Fibroblast of the aortic adventitia (primary cell): ENCODE measurements at regions not wholly inside any gene's neighbourhood (a gene's known extent, or its start where the extent isn't known, plus 50 kb on each side); places are given as distances from the start of the nearest gene placed in this dataset.
"Not testable (repeated sequence)": the region's sequence is repeated elsewhere in the genome, so short reads cannot be mapped to it uniquely, and the experiment has no call there.

Experiments
- DNase-seq: peaks from one replicate; pipeline ENCODE4 v3.0.0-alpha.2; 2010; ENCODE audit warnings: low read depth
- H3K4me3 ChIP-seq: 2 replicates; pipeline ENCODE4 v1.5.1; 2011; ENCODE audit warnings: low read depth, mild to moderate bottlenecking, control low read depth, low read length, moderate library complexity
- TF ChIP-seq, protein P1 (sequence below): IDR thresholded peaks from 2 replicates; pipeline ENCODE4 v1.5.1; 2011; ENCODE audit warnings: mild to moderate bottlenecking, low read length, control low read depth, inconsistent platforms; ENCODE audit not compliant: insufficient read depth

DNA sequence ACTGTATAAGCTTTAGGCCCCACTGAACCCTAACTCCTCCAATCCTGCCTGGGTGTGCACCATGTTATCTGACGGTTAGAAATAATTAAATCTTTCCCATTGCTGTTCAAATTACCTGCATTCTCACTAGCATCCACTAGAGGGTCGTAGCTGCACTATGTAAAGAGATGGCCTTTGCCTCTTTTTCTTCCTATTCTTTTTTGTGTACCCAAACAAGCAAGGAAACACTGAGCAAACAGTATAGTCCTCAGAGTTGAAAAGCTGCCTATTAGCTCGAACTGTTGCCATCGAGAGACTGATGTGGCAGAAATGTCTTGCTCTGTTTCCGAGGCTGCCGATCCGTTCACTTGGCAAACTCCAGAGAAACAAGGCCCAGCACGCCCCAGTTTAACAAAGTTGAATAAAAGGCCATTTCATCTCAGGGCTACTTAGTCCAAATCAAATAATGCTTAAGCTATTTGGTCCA, 163.8 kb upstream of the TRPM3 start:
- H3K4me3 ChIP-seq: no peak overlapping the region
- TF ChIP-seq, protein P1, sequence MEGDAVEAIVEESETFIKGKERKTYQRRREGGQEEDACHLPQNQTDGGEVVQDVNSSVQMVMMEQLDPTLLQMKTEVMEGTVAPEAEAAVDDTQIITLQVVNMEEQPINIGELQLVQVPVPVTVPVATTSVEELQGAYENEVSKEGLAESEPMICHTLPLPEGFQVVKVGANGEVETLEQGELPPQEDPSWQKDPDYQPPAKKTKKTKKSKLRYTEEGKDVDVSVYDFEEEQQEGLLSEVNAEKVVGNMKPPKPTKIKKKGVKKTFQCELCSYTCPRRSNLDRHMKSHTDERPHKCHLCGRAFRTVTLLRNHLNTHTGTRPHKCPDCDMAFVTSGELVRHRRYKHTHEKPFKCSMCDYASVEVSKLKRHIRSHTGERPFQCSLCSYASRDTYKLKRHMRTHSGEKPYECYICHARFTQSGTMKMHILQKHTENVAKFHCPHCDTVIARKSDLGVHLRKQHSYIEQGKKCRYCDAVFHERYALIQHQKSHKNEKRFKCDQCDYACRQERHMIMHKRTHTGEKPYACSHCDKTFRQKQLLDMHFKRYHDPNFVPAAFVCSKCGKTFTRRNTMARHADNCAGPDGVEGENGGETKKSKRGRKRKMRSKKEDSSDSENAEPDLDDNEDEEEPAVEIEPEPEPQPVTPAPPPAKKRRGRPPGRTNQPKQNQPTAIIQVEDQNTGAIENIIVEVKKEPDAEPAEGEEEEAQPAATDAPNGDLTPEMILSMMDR: peak; percentile 87
- DNase-seq: peak; percentile 77

DNA sequence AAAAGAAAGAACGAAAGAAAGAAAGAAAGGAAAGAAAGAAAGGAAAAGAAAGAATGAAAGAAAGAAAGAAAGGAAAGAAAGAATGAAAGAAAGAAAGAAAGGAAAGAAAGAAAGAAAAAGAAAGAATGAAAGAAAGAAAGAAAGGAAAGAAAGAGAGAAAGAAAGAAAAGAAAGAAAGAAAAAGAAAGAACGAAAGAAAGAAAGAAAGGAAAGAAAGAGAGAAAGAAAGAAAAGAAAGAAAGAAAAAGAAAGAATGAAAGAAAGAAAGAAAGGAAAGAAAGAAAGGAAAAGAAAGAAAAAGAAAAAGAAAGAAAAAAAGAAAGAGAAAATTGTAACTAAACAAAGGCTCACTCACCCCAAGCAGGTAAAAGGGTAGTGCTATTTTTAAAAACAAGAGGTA, 160.7 kb upstream of the TRPM3 start:
- not testable (repeated sequence) for DNase-seq, H3K4me3 ChIP-seq

DNA sequence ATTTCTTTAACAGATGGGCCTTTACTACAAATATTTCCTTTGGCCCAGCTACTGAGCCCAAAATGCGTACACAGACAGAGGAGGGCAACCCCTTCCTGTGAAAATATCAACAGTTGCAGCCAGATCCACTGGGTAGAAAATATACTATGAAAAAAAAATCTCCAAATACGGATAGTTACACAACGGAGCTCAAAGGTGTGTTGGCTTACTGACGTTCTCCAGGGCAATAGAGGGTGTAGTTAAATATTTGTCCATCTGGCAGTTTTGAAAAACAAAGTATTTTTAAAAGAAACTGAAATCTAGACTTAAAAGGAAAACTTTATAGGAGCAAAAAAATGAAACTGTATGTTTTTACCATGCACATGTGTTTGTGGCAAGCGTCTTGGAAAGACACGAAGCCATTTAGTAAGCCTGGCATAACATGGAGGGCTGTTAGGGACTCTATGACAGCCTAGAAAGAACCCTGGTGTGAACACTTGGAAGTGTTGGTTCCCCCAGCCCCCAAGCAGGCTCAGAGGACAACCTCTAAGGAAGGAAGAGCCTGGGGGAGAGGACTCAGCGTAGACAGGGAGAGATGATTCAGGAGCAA, 157.8 kb upstream of the TRPM3 start:
- no peak overlapping the region for H3K4me3 ChIP-seq
- DNase-seq: no peak
- TF ChIP-seq, protein P1: no peak

DNA sequence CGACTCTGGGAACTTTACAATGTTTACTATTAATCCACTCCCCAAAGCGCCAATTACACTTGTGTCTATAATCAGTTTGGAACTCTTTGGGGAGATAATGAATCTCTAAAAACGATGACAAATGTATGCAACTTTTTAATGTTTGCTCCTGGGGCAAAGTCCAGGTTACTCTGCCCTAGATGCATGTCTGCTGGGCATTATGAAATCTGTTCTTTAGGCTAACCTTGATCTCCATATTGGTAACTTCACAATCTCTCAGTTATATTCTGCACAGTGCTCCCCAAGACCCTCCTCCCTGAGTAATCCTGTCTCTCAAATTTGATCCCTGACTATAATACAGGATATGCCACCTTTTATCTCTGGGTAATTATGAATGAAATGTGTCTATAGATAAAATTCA, 152.2 kb upstream of the TRPM3 start:
- TF ChIP-seq, protein P1: no peak
- no peak for DNase-seq
- H3K4me3 ChIP-seq: no peak overlapping the region

DNA sequence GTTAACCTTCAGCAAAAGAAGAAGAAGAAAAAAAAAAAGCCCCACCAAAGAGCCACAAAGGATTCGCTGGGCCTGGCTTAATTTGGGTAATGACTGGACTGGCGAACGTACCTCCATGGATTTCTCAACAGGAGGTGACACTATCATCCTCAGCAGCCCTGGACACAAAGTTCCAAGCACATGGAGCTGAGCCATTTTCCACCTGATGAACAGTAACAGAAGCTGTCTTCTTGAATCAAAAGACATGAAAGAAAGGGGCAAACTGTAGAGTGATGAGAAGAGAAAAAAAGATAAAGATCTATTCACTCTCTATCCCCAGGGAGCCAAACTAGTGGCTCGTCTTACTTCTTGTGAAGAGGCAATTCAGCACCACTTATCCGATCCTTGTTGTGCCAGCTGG, 150.2 kb upstream of the TRPM3 start:
- TF ChIP-seq, protein P1: no peak

DNA sequence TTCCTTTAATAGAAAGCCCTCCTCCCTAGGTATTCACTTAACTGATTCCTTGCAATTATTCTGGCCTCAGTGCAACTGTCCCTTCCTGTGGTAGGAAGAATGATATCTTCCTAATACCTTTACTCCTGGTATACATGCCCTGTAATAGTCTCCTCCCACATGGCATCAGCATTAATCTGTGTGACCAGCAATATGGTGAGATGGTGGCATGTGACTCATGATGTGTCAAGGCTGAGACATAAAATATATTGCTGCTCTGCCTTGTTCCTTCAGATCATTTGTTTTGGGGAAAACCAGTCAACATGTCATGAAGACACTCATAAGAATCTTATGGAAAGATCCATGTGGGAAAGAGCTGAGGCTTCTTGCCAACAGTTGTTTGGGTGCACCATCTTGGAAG, 149.1 kb upstream of the TRPM3 start:
- TF ChIP-seq, protein P1: no peak
- no peak overlapping the region for H3K4me3 ChIP-seq
- DNase-seq: no peak

More for the DNA sequence above, 150.2 kb upstream of the TRPM3 start:
- DNase-seq: no peak
- no peak overlapping the region for H3K4me3 ChIP-seq

DNA sequence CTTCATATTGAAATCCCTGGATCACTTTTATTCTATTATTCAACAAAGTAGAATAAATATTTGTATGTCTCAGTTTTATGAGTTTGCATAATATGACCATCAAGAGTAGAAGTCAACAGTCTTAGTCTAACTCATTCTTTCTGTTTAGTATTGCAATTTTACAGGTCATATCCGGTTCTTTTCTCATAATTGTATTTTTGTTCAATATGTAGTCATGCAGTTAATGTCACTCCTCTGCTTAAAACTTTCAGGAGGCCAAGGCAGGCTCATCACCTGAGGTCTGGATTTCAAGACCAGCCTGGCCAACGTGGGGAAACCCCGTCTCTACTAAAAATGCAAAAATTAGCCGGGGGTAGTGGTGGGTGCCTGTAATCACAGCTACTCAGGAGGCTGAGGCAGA, 148.4 kb upstream of the TRPM3 start:
- DNase-seq: no peak
- H3K4me3 ChIP-seq: no peak overlapping the region
- TF ChIP-seq, protein P1: no peak
